OCI-LY1 (cell line): ENCODE measurements at regions not wholly inside any gene's neighbourhood (a gene's known extent, or its start where the extent isn't known, plus 50 kb on each side); places are given as distances from the start of the nearest gene placed in this dataset.

Source experiments
- H2AFZ ChIP-seq: fragments of 200-600 bp; sonication (generic), shearing (Covaris generic); 2 replicates; pipeline ENCODE4 v1.6.0; 2014; ENCODE audit warnings: antibody characterized with exemption, mild to moderate bottlenecking, low read length
- H3F3A ChIP-seq: fragments of 200-600 bp; sonication (generic), shearing (Covaris generic); 2 replicates; pipeline ENCODE4 v1.6.0; 2014; ENCODE audit warnings: mild to moderate bottlenecking, antibody characterized with exemption, low read length, moderate library complexity; ENCODE audit not compliant: insufficient read depth
- H3K27ac ChIP-seq: fragments of 200-600 bp; sonication (generic); 2 replicates; pipeline ENCODE4 v1.5.1; 2014; ENCODE audit warnings: low read length, mixed run types, mild to moderate bottlenecking, low read depth; ENCODE audit not compliant: poor library complexity, severe bottlenecking
- H3K27me3 ChIP-seq: fragments of 200-600 bp; sonication (generic); 2 replicates; pipeline ENCODE4 v1.6.0; 2014; ENCODE audit warnings: antibody characterized with exemption, mild to moderate bottlenecking, low read length, moderate library complexity; ENCODE audit not compliant: insufficient read depth
- H3K36me3 ChIP-seq: fragments of 200-600 bp; sonication (generic); 2 replicates; pipeline ENCODE4 v1.6.1; 2014; ENCODE audit warnings: mild to moderate bottlenecking, antibody characterized with exemption, low read length, moderate library complexity, mixed read lengths; ENCODE audit not compliant: insufficient read depth
- H3K4me1 ChIP-seq: fragments of 200-600 bp; sonication (generic); 2 replicates; pipeline ENCODE4 v1.5.1; 2014; ENCODE audit warnings: mild to moderate bottlenecking, low read length, moderate library complexity; ENCODE audit not compliant: insufficient read depth, severe bottlenecking
- H3K4me2 ChIP-seq: fragments of 200-600 bp; sonication (generic), shearing (Covaris generic); 2 replicates; pipeline ENCODE4 v1.6.1; 2014; ENCODE audit warnings: low read length
- H3K4me3 ChIP-seq: fragments of 200-600 bp; sonication (generic); 2 replicates; pipeline ENCODE4 v1.5.1; 2014; ENCODE audit warnings: low read length, low read depth, mild to moderate bottlenecking, mixed read lengths; ENCODE audit not compliant: poor library complexity, severe bottlenecking
- H3K79me2 ChIP-seq: fragments of 200-600 bp; shearing (Covaris generic); 2 replicates; pipeline ENCODE4 v1.6.1; 2016; ENCODE audit warnings: mixed run types, low read length, mixed read lengths; ENCODE audit not compliant: insufficient read depth
- H3K9ac ChIP-seq: fragments of 200-600 bp; sonication (generic), shearing (Covaris generic); 2 replicates; pipeline ENCODE4 v1.6.1; 2014; ENCODE audit warnings: mild to moderate bottlenecking, low read length, mixed read lengths
- H3K9me2 ChIP-seq: fragments of 200-600 bp; sonication (generic), shearing (Covaris generic); 2 replicates; pipeline ENCODE4 v1.6.1; 2014; ENCODE audit warnings: low read depth, mild to moderate bottlenecking, low read length, mixed read lengths
- H3K9me3 ChIP-seq: fragments of 200-600 bp; shearing (Covaris generic); 2 replicates; pipeline ENCODE4 v1.6.1; 2014; ENCODE audit warnings: low read length, mixed read lengths
- H4K20me1 ChIP-seq: fragments of 200-600 bp; sonication (generic), shearing (Covaris generic); 2 replicates; pipeline ENCODE4 v1.6.0; 2016; ENCODE audit warnings: mild to moderate bottlenecking, low read length; ENCODE audit not compliant: insufficient read depth
- CTCF ChIP-seq: fragments of 200-600 bp; sonication (generic), shearing (Covaris generic); IDR thresholded peaks from 2 replicates; pipeline ENCODE4 v1.5.1; 2017; ENCODE audit warnings: mild to moderate bottlenecking, antibody characterized with exemption, low read length, moderate library complexity, mixed read lengths
- EZH2 ChIP-seq: fragments of 200-600 bp; sonication (generic), shearing (Covaris generic); IDR thresholded peaks from 2 replicates; pipeline ENCODE4 v1.8.0; 2017; ENCODE audit warnings: borderline replicate concordance, mixed run types, mild to moderate bottlenecking, antibody characterized with exemption, low read length, moderate library complexity, mixed read lengths

GRCh38 chr4:181951265-181951664 is 291.9 kb upstream of the TENM3 start:
- no peak overlapping the region for H3K27ac ChIP-seq
- H3K9ac ChIP-seq, result no peak overlapping the region
- H3K4me2 ChIP-seq, result no peak overlapping the region
- H3K9me2 ChIP-seq, result no peaks in the 10 kb centered on the region
- no peaks in the 10 kb centered on the region for H4K20me1 ChIP-seq
- TF ChIP-seq CTCF, result no peak
- no peak for TF ChIP-seq EZH2
- H3K9me3 ChIP-seq, result no peaks in the 10 kb centered on the region
- no peaks in the 10 kb centered on the region for H3F3A ChIP-seq
- H3K4me1 ChIP-seq, result no peaks in the 10 kb centered on the region
- H2AFZ ChIP-seq, result no peak overlapping the region
- no peaks in the 10 kb centered on the region for H3K36me3 ChIP-seq
- H3K79me2 ChIP-seq, result no peaks in the 10 kb centered on the region
- no peak overlapping the region for H3K4me3 ChIP-seq
- no peaks in the 10 kb centered on the region for H3K27me3 ChIP-seq

- no peak overlapping the region for H3K4me2 ChIP-seq
- H3K9ac ChIP-seq, result no peak overlapping the region
- H3K27ac ChIP-seq, result no peak overlapping the region
- no peaks in the 10 kb centered on the region for H3K79me2 ChIP-seq
- no peaks in the 10 kb centered on the region for H3K36me3 ChIP-seq
- H3K4me3 ChIP-seq, result no peak overlapping the region
- H3K4me1 ChIP-seq, result no peaks in the 10 kb centered on the region
- no peak for TF ChIP-seq CTCF
- no peak for TF ChIP-seq EZH2
- no peaks in the 10 kb centered on the region for H3K9me3 ChIP-seq
- H3K9me2 ChIP-seq, result no peaks in the 10 kb centered on the region
- H3K27me3 ChIP-seq, result no peaks in the 10 kb centered on the region
- no peaks in the 10 kb centered on the region for H4K20me1 ChIP-seq
- H3F3A ChIP-seq, result no peaks in the 10 kb centered on the region
- no peak overlapping the region for H2AFZ ChIP-seq
These were observed 290.7 kb upstream of the TENM3 start for GRCh38 chr4:181952478-181952877.

GRCh38 chr4:181956512-181956911 is 286.7 kb upstream of the TENM3 start:
- Histone ChIP-seq H4K20me1 (no peaks in the 10 kb centered on the region), H3K79me2 (no peaks in the 10 kb centered on the region), H3K27ac (no peak overlapping the region), H3K4me1 (no peaks in the 10 kb centered on the region), H3K9ac (no peak overlapping the region), H3K27me3 (no peaks in the 10 kb centered on the region), H3K9me2 (no peaks in the 10 kb centered on the region), H3K9me3 (no peaks in the 10 kb centered on the region), H3F3A (no peaks in the 10 kb centered on the region), H3K4me2 (no peak overlapping the region), H3K4me3 (no peak overlapping the region), H3K36me3 (no peaks in the 10 kb centered on the region), H2AFZ (no peak overlapping the region)
- TF ChIP-seq CTCF, result no peak
- TF ChIP-seq EZH2, result no peak
